Nucleus accumbens (tissue), 56 donors: ENCODE measurements at regions not wholly inside any gene's neighbourhood (a gene's known extent, or its start where the extent isn't known, plus 50 kb on each side); places are given as distances from the start of the nearest gene placed in this dataset.
"Not testable (repeated sequence)": the region's sequence is repeated elsewhere in the genome, so short reads cannot be mapped to it uniquely, and the experiment has no call there.

Experiments used
- DNase-seq, 56 donors: peaks; one replicate each; lab custom pipeline; 2025; lab: John Stamatoyannopoulos, UW

GRCh38 chr19:14286594-14286993 lies 80.6 kb upstream of the ADGRL1 start:
- DNase-seq, result not testable (repeated sequence)

DNA sequence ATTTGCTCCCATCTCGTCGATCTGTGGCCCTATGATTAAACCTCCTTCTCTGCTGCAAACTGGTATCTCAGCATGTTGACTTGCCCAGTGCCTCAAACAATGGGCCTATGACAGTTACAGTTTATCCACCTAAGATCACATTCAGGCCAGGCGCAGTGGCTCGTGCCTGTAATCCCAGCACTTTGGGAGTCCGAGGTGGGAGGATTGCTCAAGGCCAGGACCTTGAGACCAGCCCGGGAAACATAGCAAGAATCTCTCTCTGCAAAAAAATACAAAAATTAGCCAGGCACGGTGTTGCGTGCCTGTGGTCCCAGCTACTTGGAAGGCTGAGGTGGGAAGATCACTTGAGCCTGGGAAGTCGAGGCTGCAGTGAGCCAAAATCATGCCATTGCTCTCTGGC lies 79.8 kb upstream of the ADGRL1 start:
- not testable (repeated sequence) for DNase-seq

DNA sequence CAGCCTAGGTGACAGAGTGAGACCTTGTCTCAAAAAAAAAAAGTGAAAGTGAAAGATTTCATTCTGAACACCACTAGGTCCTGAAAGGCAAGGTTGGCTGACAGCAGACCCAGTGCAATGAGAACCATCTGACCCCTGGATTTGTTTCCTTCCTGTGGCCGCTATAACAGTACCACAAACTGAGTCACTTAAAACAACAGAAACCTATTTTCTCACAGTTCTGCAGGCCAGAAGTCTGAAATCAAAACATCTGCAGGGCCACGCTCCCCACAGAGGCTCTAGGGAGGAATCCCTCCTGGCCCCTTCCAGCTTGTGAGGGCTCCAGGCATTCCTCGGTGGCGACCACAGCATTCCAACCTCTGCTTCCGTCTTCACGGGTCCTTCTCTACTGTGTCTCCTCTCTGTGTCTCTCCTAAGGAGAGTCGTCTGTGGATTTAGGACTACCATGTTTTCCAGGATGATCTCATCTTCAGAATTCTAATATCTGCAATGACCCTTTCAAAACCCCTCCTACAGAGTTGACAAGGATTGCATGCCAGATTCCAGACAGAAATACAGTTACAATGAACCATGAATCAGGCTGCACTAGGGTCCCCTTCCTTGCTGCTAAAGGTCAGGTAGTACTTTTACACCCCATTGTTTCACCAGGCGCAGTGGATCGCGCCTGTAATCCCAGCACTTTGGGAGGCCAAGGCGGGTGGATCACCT lies 78.0 kb upstream of the ADGRL1 start:
- DNase-seq, result not testable (repeated sequence)

DNA sequence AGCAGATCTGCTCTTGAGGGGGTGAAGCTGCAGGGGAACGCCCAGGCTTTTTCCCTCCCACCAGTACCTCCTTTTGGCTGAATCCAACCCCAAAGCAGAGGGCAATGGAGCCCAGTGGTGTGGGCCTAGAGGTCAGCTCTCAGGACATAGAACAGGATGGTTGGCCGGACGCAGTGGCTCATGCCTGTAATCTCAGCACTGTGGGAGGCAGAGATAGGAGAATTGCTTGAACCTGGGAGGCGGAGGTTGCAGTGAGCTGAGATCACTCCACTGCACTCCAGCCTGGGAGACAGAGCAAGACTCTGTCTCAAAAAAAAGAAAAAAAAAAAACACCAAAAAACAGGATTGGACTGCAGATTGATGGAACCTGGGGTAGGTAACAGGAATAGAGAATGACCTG lies 73.3 kb upstream of the ADGRL1 start:
- DNase-seq, result not testable (repeated sequence)

- no peak for DNase-seq
These were observed 71.6 kb upstream of the ADGRL1 start for GRCh38 chr19:14277608-14278007.

- DNase-seq, result not testable (repeated sequence)
These were observed 69.9 kb upstream of the ADGRL1 start for GRCh38 chr19:14275823-14276222.

GRCh38 chr19:14272623-14273022 lies 66.7 kb upstream of the ADGRL1 start:
- no peak for DNase-seq

- no peak for DNase-seq
These were observed 65.9 kb upstream of the ADGRL1 start for GRCh38 chr19:14271840-14272239.

DNA sequence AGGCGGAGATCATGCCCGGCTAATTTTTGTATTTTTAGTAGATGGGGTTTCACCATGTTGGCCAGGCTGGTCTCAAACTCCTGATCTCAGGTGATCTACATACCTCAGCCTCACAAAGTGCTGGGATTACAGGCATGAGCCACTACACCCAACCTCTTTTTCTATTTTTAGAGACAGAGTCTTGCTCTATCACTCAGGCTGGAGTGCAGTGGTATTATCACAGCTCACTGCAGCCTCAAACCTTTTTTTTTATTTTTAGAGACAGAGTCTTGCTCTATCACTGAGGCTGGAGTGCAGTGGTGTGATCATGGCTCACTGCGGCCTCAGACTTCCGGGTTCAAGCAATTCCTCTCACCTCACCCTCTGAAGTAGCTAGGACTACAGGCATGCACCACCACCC lies 64.6 kb upstream of the ADGRL1 start:
- not testable (repeated sequence) for DNase-seq

- no peak for DNase-seq
These were observed 61.3 kb upstream of the ADGRL1 start for GRCh38 chr19:14267224-14267741.

DNA sequence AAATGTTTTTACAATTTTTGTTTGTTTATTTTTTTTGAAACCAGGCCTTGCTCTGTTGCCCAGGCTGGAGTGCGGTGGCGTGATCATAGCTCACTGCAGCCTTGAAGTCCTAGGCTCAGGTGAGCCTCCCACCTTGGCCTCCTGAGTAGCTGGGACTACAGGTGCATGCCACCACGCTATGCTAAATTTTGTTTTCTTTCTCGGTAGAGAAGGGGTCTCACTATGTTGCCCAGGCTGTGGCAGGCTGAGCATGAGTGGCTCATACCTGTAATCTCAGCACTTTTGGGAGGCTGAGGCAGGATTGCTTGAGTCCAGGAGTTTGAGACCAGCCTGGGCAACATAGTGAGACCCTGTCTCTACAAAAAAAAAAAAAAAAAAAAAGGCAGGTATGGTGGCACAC lies 60.2 kb upstream of the ADGRL1 start:
- not testable (repeated sequence) for DNase-seq

GRCh38 chr19:14265290-14266036 lies 59.5 kb upstream of the ADGRL1 start:
- no peak for DNase-seq

DNA sequence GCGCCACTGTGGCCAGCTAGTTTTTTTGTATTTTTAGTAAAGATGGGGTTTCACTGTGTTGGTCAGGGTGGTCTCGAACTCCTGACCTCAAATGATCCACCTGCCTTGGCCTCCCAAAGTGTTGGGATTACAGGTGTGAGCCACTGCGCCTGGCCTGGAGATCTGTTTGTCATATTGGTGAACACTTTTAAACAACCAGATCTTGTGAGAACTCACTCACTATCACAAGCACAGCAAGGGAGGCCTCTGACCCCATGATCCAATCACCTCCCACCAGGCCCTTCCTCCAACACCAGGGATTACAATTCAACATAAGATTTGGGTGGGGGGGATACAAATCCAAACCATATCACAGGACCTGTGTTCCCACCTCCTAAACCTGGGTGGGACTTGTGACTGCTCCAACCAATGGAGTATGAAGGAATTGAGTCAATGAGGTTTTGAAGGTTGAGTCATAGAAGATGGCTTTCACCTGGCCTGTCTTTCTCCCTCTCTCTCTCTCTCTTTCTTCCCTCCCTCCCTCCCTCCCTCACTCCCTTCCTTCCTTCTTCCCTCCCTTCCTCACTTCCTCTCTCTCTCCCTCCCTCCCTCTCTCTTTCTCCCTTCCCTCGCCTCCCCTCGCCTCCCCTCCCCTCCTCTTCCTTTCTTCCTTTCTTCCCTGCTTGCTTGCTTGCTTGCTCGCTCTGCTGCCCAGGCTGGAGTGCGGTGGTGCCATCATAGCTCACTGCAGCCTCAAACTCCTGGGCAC lies 50.1 kb upstream of the ADGRL1 start:
- not testable (repeated sequence) for DNase-seq
